ENCODE measurements at regions not wholly inside any gene's neighbourhood (a gene's known extent, or its start where the extent isn't known, plus 50 kb on each side); places are given as distances from the start of the nearest gene placed in this dataset.
"Not testable (repeated sequence)": the region's sequence is repeated elsewhere in the genome, so short reads cannot be mapped to it uniquely, and the experiment has no call there.

GRCh38 chr16:73113336-73113735 is 65.4 kb upstream of the ZFHX3 start:
- no peak for DNase-seq (ENCODE audit: low spot score)

GRCh38 chr16:73108195-73108963 is 60.5 kb upstream of the ZFHX3 start:
- no peak for DNase-seq (ENCODE audit: low spot score)

- DNase-seq (ENCODE audit: low spot score), result no peak
Measured at GRCh38 chr16:73107371-73107770, 59.4 kb upstream of the ZFHX3 start.

- no peak for DNase-seq (ENCODE audit: low spot score)
Measured at GRCh38 chr16:73106329-73107034, 58.6 kb upstream of the ZFHX3 start.

- no peak for DNase-seq (ENCODE audit: low spot score)
Measured at GRCh38 chr16:73101568-73101967, 53.6 kb upstream of the ZFHX3 start.

- not testable (repeated sequence) for DNase-seq (ENCODE audit: low spot score)
Measured at GRCh38 chr16:73099601-73100000, 51.7 kb upstream of the ZFHX3 start.
